Parathyroid adenoma (tissue), 2 donors: ENCODE measurements at regions not wholly inside any gene's neighbourhood (a gene's known extent, or its start where the extent isn't known, plus 50 kb on each side); places are given as distances from the start of the nearest gene placed in this dataset.

ENCODE experiments used
- H2AFZ ChIP-seq: fragments of 300-600 bp; sonication (generic); one replicate; pipeline ENCODE4 v1.7.0; 2017; ENCODE audit warnings: antibody characterized with exemption, mild to moderate bottlenecking
- H3K27ac ChIP-seq: fragments of 300-600 bp; sonication (generic); one replicate; pipeline ENCODE4 v1.7.0; 2017
- H3K27me3 ChIP-seq: fragments of 300-600 bp; sonication (generic); one replicate; pipeline ENCODE4 v1.7.0; 2017; ENCODE audit warnings: low read length; ENCODE audit not compliant: control insufficient read depth, insufficient read depth
- H3K36me3 ChIP-seq: fragments of 300-600 bp; sonication (generic); one replicate; pipeline ENCODE4 v1.7.0; 2017; ENCODE audit warnings: low read length; ENCODE audit not compliant: control insufficient read depth, insufficient read depth
- H3K4me1 ChIP-seq: fragments of 300-600 bp; sonication (generic); one replicate; pipeline ENCODE4 v1.7.0; 2017; ENCODE audit warnings: control low read depth
- H3K4me2 ChIP-seq: fragments of 300-600 bp; sonication (generic); one replicate; pipeline ENCODE4 v1.7.0; 2017; ENCODE audit warnings: low read length
- H3K4me3 ChIP-seq: fragments of 300-600 bp; sonication (generic); one replicate; pipeline ENCODE4 v1.7.0; 2017; ENCODE audit warnings: low read depth, low read length
- H3K79me2 ChIP-seq: fragments of 300-600 bp; sonication (generic); one replicate; pipeline ENCODE4 v1.7.0; 2017; ENCODE audit warnings: control low read depth
- H3K9ac ChIP-seq: fragments of 300-600 bp; sonication (generic); one replicate; pipeline ENCODE4 v1.7.0; 2017; ENCODE audit warnings: mild to moderate bottlenecking
- H3K9me3 ChIP-seq: fragments of 300-600 bp; sonication (generic); one replicate; pipeline ENCODE4 v1.7.0; 2017; ENCODE audit warnings: low read length; ENCODE audit not compliant: control insufficient read depth
- TF ChIP-seq, protein P1 (sequence below): fragments of 300-600 bp; sonication (generic); IDR thresholded peaks from one replicate; pipeline ENCODE4 v1.7.0; 2017; ENCODE audit warnings: antibody characterized with exemption, mild to moderate bottlenecking
- donor health status: primary hyperparathyroidism.

DNA sequence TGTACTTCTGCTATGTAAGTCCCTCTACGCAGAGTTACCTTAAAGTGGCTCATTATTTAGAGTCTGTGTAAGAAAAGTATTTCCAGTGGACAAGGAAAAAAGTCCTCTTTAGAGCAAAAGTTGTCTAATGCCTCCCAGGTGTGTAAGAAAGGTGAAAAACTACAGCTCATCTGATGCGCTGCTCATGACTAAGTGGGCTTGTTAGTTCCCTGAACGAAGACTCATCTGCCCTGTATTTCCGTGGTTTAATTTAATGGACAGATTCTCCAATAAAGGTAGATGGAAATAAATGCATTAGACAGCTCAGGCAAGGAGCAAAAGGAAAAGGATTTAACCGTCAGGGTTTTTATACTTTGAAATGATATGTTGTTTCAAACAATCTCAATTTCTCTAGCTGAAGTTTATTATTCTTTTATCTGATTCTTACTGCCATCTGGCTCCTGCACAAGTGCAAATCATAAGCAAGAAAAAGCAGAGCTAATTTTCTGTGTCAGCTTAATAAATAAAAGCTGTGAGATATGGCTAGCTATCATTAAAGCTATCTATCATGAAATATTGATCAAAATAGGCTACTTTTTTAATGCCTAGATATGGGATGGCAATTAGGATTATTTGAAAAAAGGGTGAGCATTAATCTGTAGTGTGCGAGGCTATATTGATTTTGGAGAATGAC, 73.7 kb upstream of the PCDH9 start:
- TF ChIP-seq, protein P1, sequence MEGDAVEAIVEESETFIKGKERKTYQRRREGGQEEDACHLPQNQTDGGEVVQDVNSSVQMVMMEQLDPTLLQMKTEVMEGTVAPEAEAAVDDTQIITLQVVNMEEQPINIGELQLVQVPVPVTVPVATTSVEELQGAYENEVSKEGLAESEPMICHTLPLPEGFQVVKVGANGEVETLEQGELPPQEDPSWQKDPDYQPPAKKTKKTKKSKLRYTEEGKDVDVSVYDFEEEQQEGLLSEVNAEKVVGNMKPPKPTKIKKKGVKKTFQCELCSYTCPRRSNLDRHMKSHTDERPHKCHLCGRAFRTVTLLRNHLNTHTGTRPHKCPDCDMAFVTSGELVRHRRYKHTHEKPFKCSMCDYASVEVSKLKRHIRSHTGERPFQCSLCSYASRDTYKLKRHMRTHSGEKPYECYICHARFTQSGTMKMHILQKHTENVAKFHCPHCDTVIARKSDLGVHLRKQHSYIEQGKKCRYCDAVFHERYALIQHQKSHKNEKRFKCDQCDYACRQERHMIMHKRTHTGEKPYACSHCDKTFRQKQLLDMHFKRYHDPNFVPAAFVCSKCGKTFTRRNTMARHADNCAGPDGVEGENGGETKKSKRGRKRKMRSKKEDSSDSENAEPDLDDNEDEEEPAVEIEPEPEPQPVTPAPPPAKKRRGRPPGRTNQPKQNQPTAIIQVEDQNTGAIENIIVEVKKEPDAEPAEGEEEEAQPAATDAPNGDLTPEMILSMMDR, result no peak
- H3K4me2 ChIP-seq, result no peak overlapping the region
- no peak overlapping the region for H2AFZ ChIP-seq
- no peak overlapping the region for H3K27ac ChIP-seq
- no peaks in the 10 kb centered on the region for H3K36me3 ChIP-seq
- H3K4me3 ChIP-seq, result no peak overlapping the region
- no peaks in the 10 kb centered on the region for H3K4me1 ChIP-seq
- no peaks in the 10 kb centered on the region for H3K27me3 ChIP-seq
- H3K9ac ChIP-seq, result no peak overlapping the region
- H3K79me2 ChIP-seq, result no peaks in the 10 kb centered on the region
- H3K9me3 ChIP-seq, result no peaks in the 10 kb centered on the region

DNA sequence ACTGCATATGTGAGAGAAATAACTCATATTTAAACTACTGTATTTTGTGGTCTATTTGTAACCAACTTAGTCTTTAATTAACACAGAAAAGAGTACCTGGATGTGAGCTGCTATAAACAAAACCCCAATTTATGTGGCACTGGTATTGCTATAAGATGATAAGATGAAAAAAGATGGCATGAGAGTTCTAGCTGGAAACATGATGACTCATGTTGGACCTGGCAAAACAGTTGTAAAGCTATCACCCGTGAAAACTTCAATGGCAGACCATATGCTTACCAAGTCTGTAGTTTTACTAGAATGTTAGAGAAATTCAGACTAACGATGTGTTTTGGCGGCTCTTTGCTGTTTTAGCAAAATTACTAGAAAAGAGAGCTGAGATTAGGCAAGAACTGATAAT, 69.6 kb upstream of the PCDH9 start:
- no peaks in the 10 kb centered on the region for H3K4me1 ChIP-seq
- H3K27ac ChIP-seq, result no peak overlapping the region
- H3K4me2 ChIP-seq, result no peak overlapping the region
- H3K79me2 ChIP-seq, result no peaks in the 10 kb centered on the region
- H3K9ac ChIP-seq, result no peak overlapping the region
- no peaks in the 10 kb centered on the region for H3K9me3 ChIP-seq
- TF ChIP-seq, protein P1, result no peak
- H2AFZ ChIP-seq, result no peak overlapping the region
- H3K27me3 ChIP-seq, result no peaks in the 10 kb centered on the region
- no peak overlapping the region for H3K4me3 ChIP-seq
- H3K36me3 ChIP-seq, result no peaks in the 10 kb centered on the region

DNA sequence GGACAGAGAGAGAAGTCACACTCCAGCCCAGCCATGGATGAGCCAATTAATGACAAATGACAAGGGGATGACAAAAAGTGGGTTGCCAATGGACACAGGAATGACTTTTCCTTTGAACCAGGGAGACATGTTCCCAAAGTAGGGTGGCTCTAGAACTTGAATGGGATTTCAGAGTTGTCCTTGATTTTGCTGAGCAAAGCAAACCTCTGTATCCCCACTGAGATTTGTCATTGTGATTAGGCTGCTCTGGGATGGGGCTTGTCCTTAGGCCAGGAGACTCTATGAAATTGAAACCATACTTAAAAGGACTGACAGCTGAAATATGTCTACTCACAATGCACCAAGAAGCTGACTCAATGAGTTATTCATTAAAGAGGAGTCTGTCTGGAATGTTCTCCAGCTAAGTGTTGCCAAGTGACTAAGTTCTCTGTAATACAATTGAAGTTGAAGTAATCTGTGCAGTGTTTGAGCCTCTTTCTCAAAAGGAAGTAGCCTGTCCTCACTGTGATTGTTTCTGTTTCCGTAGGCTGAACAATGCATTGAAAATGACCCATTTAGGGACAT, 69.0 kb upstream of the PCDH9 start:
- Histone ChIP-seq H3K36me3 (no peaks in the 10 kb centered on the region), H3K27ac (no peak overlapping the region), H3K27me3 (no peaks in the 10 kb centered on the region), H3K9me3 (no peaks in the 10 kb centered on the region), H2AFZ (no peak overlapping the region), H3K79me2 (no peaks in the 10 kb centered on the region), H3K9ac (no peak overlapping the region), H3K4me3 (no peak overlapping the region), H3K4me1 (no peaks in the 10 kb centered on the region), H3K4me2 (no peak overlapping the region)
- TF ChIP-seq, protein P1, result no peak

DNA sequence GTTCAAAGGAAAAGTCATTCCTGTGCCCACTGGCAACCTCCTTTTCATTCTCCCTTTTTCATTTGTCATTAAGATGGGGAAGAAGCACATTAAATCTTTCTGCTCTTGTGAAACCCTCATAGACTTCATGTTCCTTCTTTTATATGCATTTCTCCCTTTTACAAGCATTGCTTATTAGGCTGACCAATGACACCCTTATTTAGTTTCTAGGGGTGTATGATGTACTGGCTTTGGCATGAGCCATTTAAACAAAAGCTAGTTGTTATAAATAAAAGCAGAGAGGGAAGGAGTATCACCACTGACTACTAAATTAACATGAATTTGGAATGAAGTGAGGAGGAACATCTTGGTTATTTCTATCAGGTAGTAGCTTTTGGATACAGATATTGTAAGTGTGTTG, 68.2 kb upstream of the PCDH9 start:
- TF ChIP-seq, protein P1, result no peak
- no peak overlapping the region for H3K27ac ChIP-seq
- H3K36me3 ChIP-seq, result no peaks in the 10 kb centered on the region
- no peaks in the 10 kb centered on the region for H3K4me1 ChIP-seq
- no peak overlapping the region for H3K9ac ChIP-seq
- no peaks in the 10 kb centered on the region for H3K9me3 ChIP-seq
- H3K4me2 ChIP-seq, result no peak overlapping the region
- no peaks in the 10 kb centered on the region for H3K79me2 ChIP-seq
- no peaks in the 10 kb centered on the region for H3K27me3 ChIP-seq
- no peak overlapping the region for H3K4me3 ChIP-seq
- no peak overlapping the region for H2AFZ ChIP-seq

DNA sequence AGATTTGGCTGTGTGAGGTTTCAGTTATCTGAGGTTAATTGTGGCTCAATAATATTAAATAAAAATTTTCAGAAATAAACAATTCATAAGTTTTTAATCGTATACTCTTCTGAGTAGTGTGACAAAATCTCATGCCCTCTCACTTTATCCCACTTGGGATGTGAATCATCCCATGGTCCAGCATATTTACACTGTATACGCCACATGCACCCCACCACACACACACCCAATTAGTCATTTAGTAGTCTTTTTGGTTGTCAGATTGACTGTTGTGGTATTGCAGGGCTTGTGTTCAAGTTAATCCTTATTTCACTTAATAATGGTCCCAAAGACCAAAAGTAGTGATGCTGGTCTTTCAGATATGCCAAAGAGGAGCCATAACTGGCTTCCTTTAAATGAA, 66.4 kb upstream of the PCDH9 start:
- Histone ChIP-seq H3K27me3 (no peaks in the 10 kb centered on the region), H2AFZ (no peak overlapping the region), H3K79me2 (no peaks in the 10 kb centered on the region), H3K9ac (no peak overlapping the region), H3K4me2 (no peak overlapping the region), H3K9me3 (no peaks in the 10 kb centered on the region), H3K36me3 (no peaks in the 10 kb centered on the region), H3K4me3 (no peak overlapping the region), H3K27ac (no peak overlapping the region), H3K4me1 (no peaks in the 10 kb centered on the region)
- TF ChIP-seq, protein P1, result no peak
